GM19239 (cell line): ENCODE measurements at regions not wholly inside any gene's neighbourhood (a gene's known extent, or its start where the extent isn't known, plus 50 kb on each side); places are given as distances from the start of the nearest gene placed in this dataset.
"Not testable (repeated sequence)": the region's sequence is repeated elsewhere in the genome, so short reads cannot be mapped to it uniquely, and the experiment has no call there.

ENCODE experiments used
- DNase-seq: peaks from one replicate; pipeline ENCODE4 v3.0.0; 2011; ENCODE audit warnings: low spot score; ENCODE audit not compliant: insufficient read length
- FAIRE-seq: peaks from 2 replicates; lab custom pipeline; 2011; peaks lifted over from hg19 to GRCh38; lab: Jason Lieb, UNC

DNA sequence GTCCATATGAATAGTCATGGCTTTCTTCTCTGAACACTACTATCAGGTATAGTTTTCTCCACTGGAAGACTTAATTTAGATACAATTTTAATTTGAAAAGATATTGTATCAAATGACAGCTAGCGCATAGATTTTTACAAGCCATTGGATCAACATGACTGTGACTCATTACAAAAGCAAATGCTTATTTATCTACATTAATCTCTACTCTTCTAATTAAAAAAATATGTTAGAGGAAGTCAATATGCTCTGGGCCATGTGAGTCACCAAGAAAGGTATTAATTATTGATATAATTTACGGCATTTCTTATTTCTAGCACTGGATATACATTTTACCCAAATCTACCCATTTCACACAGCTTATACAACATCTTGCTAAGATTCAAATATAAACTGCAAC is 800.3 kb upstream of the GBE1 start:
- FAIRE-seq (no peak), DNase-seq (no peak)

GRCh38 chr3:82558081-82558480 is 796.6 kb upstream of the GBE1 start:
- DNase-seq = no peak
- FAIRE-seq = no peak

DNA sequence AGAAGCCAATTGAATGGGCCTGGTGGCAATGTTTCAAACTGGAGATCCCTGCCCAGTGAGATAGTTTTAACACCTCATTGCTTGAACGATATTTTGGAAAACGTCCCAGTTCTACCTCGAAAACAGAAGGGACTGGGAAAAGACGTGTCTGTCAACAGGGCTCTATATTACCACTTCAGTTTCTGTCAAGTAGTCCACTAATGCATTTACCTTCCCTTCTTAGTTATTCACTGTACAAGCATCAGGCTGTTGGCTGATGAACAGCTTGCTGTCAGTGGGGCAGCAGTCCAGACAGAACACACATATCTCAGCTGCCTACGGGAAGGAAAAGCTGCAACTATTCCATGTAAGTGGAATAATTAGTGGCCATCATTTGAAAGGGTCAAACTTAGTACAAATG is 794.7 kb upstream of the GBE1 start:
- no peak for DNase-seq
- no peak for FAIRE-seq

GRCh38 chr3:82542556-82542955 is 781.1 kb upstream of the GBE1 start:
- not testable (repeated sequence) for FAIRE-seq

DNA sequence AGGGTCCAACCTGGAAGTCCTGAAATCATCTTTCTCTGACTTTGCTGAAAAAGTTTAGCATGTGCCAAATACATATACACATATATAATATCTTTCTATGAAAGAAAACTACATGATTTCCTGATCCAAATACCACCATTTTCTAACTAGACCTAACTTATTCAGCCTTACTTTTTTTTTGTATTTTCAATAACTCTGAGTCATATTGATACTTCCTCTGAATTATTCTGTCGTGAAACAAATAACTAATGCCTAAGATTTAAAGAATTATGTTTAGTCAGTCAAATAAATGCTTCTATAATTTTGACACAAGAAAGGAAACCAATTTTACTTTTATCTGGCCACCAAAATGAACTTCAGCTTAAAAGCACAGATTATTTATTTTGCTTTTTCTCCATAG is 760.2 kb upstream of the GBE1 start:
- FAIRE-seq = no peak

More at GRCh38 chr3:82542556-82542955, 781.1 kb upstream of the GBE1 start:
- DNase-seq = not testable (repeated sequence)

DNA sequence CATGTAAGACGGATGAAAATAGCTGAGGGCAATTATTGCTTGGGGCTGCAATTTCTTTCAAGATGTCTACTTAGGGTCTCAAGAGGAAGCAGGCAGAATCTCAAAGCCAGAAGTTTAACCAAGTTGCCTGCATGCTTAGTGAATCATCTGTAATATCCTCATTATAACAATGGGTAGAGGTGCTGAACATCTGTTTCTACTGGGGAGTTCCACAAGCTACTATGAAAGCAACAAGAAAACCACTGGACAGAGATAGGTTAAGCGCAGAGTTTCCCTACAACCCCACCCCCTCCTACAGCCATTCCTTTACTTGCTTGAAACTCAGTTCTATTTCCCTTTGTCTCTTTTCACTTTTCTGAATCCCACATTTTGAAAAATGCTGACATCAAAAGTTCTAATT is 759.4 kb upstream of the GBE1 start:
- no peak for DNase-seq
- FAIRE-seq = no peak

More for the DNA sequence above, 760.2 kb upstream of the GBE1 start:
- DNase-seq = no peak

GRCh38 chr3:82509951-82510603 is 748.6 kb upstream of the GBE1 start:
- FAIRE-seq (no peak), DNase-seq (no peak)

- FAIRE-seq (no peak), DNase-seq (no peak)
Observed at GRCh38 chr3:82509106-82509842, 747.8 kb upstream of the GBE1 start.

DNA sequence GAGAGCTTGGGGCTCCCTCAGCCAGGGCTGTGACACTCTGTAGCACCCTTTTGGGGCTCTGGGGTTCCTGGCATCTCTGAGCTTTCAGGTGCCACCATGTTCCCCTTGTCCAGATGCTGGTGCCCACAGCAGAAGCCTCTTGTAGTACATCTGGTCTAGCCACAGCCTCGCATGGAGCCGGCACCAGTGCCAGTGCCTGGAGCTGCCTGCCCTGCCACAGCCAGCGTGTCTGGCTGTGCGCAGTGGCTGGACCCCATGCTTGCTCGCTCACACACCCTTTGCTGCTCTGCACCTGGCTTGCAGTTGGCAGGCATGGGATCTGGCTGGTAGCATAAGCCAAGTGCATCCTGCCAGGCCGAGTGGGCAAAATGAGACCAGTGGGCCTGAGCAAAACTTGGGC is 744.8 kb upstream of the GBE1 start:
- FAIRE-seq = no peak
- DNase-seq = no peak

DNA sequence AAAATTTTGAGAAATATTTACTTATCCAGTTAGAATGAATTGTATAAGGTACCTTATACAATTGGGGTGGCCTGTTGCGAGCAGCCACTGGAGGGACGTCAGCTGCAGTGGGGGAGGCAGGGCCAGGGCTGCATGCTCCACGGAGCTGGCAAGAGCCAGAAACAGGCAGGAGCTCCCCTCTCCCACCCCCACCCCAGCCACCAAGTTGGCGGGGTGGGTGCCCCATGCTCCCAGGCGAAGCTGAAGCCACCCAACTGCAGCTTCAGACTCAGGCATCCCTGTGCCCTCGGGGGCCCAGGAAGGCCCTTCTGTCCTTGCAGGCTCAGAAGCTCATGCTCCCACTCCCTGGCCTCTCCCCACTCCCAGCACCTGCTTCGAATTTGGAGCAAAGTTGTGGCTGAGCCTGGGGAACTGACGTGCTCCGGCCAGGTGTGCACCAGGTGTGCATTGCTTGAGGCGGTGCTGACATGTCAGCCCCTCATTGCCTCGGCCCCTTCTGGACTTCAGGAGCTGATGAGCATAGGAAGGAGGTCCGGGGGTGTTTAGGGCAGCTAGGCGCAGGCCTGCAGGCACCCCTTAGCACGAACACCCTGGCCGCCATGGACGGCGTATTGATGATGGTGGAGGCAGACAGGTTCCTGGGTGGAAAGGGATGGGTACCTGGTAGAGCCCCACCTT is 743.8 kb upstream of the GBE1 start:
- DNase-seq (no peak), FAIRE-seq (no peak)

GRCh38 chr3:82498186-82498585 is 736.7 kb upstream of the GBE1 start:
- no peak for FAIRE-seq
- no peak for DNase-seq

GRCh38 chr3:82496890-82497560 is 735.6 kb upstream of the GBE1 start:
- FAIRE-seq = no peak
- DNase-seq = no peak

- FAIRE-seq = no peak
Observed at GRCh38 chr3:82495655-82496054, 734.2 kb upstream of the GBE1 start.

DNA sequence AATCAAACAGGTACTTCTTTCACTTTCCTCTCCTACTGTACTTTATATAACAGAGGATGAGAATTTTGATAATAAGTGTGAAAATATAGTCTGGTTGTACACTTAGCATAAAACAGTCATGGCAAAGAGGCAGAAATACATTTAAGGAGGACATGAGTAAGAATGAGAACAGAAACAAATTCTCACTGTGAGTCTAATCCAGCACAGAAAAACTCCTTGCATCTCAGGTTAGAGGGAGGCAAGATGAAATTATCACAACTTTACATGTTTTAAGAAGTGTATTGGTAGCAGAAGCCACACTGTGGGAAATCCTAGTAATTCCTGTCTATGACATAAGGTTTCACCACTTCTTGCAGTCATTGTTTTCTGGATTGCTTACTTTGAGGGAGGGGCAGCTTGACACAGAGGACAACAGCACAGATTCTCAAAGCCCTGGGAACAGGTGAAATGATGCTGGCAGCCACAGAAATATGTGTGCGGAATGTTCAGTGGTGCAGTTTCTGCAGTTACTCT is 733.6 kb upstream of the GBE1 start:
- FAIRE-seq (no peak), DNase-seq (no peak)

More at GRCh38 chr3:82495655-82496054, 734.2 kb upstream of the GBE1 start:
- DNase-seq = no peak

GRCh38 chr3:82493858-82494257 is 732.4 kb upstream of the GBE1 start:
- FAIRE-seq = no peak
- DNase-seq = no peak

DNA sequence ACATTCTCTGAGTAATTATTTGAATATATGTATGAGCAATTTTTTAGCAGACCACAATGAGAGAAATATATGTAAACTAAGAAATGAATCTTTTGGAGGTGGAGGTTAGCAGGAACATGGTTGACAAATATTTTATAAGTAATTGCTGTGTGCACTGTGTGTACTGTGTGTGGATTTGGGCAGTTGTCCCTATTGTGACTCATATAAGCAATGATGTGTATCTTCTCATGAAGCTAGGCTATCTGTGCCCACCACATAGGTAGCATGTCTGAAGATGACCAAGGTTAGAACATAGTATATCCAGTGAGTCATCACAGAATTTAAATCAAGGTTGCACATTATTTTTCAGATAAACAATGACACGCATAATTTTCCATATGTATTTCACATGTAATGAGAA is 713.9 kb upstream of the GBE1 start:
- DNase-seq = no peak
- FAIRE-seq = no peak

DNA sequence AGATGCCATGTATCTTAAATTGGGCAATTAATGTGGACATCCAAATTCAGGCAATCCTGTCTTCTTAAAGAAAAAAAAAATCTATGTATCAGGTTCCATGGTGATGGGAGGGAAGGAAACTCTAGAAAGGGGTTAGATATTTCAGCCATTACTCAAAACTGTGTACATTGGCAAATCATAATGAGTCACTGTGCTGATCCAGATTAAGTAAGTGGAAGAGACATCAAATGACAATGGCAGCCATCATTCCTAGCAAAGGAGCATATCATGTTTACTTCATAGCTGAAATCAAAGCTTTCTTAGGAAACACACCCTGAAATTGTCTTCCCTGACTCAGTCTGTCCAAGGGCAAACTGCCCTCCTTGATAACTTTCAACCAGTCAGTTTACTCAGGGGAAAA is 713.3 kb upstream of the GBE1 start:
- DNase-seq (no peak), FAIRE-seq (no peak)

DNA sequence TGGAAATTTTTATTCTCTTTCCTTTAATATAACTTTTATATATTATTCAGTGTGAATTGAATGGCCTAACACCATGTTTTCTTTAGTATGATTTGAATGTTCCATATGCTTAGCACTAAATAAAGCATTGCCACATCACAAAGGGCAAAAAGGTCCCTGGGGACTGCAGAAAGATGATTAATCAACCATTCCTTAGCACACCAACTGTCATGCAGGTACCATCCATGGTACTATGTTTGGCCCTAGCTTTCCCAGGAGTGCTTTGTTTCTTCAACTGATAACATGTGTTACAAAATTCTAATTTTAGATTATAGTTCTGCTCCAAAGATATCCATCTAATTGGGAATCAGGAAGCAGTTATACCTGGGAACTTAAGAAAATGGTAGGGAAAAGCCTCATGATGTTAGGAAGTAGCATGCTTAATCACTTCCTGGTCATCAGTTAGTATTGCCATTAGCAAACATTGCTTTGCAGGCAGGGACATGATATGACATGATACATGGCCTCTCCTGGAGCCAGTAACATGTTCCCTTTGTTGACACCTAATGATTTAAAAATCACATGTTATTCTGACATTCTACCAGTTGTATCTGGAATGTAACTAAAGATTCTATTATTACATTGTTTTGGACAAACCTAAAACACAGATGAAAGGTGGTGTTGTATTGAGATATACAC is 712.6 kb upstream of the GBE1 start:
- FAIRE-seq = no peak
- no peak for DNase-seq

DNA sequence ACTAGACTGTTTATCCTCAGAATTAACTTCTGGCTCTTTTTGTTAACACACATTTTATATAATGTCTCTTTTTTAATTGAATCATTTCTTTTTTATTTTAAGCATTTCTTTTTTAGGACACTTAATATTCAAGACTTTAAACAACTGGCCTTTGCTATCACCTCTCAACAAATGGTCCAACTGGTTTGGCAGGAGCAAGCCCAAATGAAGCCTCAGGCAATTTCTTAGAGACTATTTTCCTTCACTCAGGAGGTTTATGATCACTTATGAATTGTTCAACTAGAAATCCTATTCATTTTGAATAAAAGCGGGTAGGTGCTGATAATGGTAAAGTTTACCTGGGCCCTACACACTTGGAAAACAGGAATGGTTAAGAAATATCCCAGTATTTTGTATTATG is 705.6 kb upstream of the GBE1 start:
- FAIRE-seq = no peak
- no peak for DNase-seq

GRCh38 chr3:82462977-82463376 is 701.5 kb upstream of the GBE1 start:
- no peak for DNase-seq
- FAIRE-seq = no peak
